ENCODE measurements at regions not wholly inside any gene's neighbourhood (a gene's known extent, or its start where the extent isn't known, plus 50 kb on each side); places are given as distances from the start of the nearest gene placed in this dataset.

DNA sequence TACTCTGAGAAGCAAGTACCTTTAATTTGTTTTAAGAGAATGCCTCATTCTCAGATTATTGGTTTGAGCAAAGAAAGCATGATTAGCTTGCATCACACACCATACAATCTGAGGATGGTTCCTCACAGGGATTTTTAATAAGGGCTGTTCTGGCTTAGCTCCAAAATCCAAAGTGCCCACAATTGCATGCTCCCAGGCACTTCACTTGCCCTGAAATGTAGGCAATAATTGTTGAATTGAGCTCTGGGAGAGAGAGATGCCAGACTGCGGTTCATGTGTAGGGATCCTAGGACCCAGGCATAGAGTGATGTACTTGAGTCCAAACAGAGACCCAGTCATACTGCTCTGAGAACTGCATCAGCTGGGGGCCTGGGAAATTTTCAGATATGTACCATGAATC lies 358.4 kb upstream of the CXorf51B start:
- DNase-seq (ENCODE audit: low read depth), result no peak
- no peak overlapping the region for H3K4me3 ChIP-seq (ENCODE audit: low read depth, low read length)
- TF ChIP-seq, protein P1, sequence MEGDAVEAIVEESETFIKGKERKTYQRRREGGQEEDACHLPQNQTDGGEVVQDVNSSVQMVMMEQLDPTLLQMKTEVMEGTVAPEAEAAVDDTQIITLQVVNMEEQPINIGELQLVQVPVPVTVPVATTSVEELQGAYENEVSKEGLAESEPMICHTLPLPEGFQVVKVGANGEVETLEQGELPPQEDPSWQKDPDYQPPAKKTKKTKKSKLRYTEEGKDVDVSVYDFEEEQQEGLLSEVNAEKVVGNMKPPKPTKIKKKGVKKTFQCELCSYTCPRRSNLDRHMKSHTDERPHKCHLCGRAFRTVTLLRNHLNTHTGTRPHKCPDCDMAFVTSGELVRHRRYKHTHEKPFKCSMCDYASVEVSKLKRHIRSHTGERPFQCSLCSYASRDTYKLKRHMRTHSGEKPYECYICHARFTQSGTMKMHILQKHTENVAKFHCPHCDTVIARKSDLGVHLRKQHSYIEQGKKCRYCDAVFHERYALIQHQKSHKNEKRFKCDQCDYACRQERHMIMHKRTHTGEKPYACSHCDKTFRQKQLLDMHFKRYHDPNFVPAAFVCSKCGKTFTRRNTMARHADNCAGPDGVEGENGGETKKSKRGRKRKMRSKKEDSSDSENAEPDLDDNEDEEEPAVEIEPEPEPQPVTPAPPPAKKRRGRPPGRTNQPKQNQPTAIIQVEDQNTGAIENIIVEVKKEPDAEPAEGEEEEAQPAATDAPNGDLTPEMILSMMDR (IDR thresholded peaks at IDR 0.05; ENCODE audit: low read depth, low read length), result no peak
- TF ChIP-seq MYC (IDR thresholded peaks at IDR 0.05; ENCODE audit: low read depth, low read length), result no peak
- no peak for TF ChIP-seq POLR2A (IDR thresholded peaks at IDR 0.05; ENCODE audit: extremely low read depth, insufficient read length)
- TF ChIP-seq, protein P2, sequence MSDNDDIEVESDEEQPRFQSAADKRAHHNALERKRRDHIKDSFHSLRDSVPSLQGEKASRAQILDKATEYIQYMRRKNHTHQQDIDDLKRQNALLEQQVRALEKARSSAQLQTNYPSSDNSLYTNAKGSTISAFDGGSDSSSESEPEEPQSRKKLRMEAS (IDR thresholded peaks at IDR 0.05; ENCODE audit: low read depth, low read length), result no peak

DNA sequence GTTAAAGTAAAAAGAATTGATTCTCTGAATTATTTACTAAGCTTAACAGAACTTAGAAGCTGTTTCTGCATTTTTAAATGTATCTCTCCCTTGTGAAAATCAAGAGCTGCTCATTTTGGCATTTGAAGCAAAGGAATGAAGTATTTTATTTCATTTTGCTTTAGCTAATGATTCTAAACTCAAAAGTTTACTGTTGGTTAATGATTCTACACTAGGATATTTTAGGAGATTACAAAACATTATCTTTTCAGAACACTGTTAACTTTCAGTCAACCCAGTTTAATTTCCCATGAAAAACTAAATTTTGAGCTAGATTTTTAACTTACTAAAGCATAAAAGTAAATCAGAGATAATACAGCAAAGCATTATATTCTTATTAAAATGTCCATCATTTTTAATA lies 355.2 kb upstream of the CXorf51B start:
- DNase-seq (ENCODE audit: low read depth), result no peak

DNA sequence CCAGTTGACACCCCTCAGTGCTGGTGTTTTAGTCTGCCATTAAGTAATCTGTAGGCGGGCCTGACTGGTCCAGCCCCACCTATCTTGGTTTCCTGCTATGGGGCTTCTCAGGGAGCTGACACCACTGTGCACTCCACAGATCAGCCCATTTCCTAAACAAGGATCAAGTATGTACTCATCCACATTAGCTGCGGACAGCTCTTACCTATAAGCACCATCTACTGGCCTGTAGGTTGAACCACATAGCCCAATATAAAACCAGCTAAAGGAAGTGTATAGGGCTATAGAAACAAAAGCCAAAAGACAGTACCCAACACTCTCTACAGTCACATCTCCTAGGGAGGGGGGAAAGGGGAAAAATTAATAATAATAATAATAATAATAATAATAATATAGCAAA lies 353.5 kb upstream of the CXorf51B start:
- DNase-seq (ENCODE audit: low read depth), result no peak
- H3K4me3 ChIP-seq (ENCODE audit: low read depth, low read length), result no peak overlapping the region
- TF ChIP-seq MYC (IDR thresholded peaks at IDR 0.05; ENCODE audit: low read depth, low read length), result no peak
- TF ChIP-seq, protein P2 (IDR thresholded peaks at IDR 0.05; ENCODE audit: low read depth, low read length), result no peak
- TF ChIP-seq POLR2A (IDR thresholded peaks at IDR 0.05; ENCODE audit: extremely low read depth, insufficient read length), result no peak
- TF ChIP-seq, protein P1 (IDR thresholded peaks at IDR 0.05; ENCODE audit: low read depth, low read length), result no peak

More for the DNA sequence above, 355.2 kb upstream of the CXorf51B start:
- TF ChIP-seq, protein P1 (IDR thresholded peaks at IDR 0.05; ENCODE audit: low read depth, low read length), result no peak
- TF ChIP-seq MYC (IDR thresholded peaks at IDR 0.05; ENCODE audit: low read depth, low read length), result no peak
- TF ChIP-seq POLR2A (IDR thresholded peaks at IDR 0.05; ENCODE audit: extremely low read depth, insufficient read length), result no peak
- TF ChIP-seq, protein P2 (IDR thresholded peaks at IDR 0.05; ENCODE audit: low read depth, low read length), result no peak
- no peak overlapping the region for H3K4me3 ChIP-seq (ENCODE audit: low read depth, low read length)

DNA sequence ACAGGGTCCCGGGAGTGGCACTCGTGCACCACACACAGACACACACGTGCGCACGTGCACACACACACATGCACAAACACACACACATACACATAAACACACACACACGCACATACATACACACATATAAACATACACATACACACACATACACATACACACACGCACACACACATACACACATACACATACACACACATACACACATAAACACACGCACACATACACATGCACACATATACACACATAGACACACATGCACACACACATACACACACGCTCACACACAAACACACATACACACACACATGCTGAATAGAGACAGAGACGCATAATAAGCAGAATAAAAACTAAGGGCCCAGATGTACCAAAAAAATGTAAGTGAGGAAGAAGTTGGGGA lies 332.2 kb upstream of the CXorf51B start:
- TF ChIP-seq, protein P2 (IDR thresholded peaks at IDR 0.05; ENCODE audit: low read depth, low read length), result no peak
- TF ChIP-seq, protein P1 (IDR thresholded peaks at IDR 0.05; ENCODE audit: low read depth, low read length), result no peak
- TF ChIP-seq POLR2A (IDR thresholded peaks at IDR 0.05; ENCODE audit: extremely low read depth, insufficient read length) (no peak), MYC (IDR thresholded peaks at IDR 0.05; ENCODE audit: low read depth, low read length) (no peak)
- no peak for DNase-seq (ENCODE audit: low read depth)
- H3K4me3 ChIP-seq (ENCODE audit: low read depth, low read length), result no peak overlapping the region

DNA sequence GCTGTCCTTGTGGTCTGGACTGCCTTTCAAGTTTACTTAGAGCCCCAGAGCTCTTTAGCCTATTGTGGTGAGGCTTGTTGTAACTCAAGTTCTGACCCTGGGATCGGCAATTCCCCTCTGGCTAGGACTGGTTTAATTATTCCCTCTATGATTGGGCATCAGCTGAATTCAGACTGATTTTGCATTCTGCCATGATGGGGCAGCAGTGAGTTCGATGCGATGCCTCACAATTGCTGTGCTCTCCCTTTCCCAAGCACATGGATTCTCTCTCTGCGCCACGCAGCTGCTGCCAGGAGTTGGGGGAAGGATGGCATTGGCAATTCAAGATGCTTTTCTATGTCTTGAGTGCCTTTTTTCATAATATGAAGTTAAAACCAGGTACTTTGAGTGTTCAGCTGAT lies 327.8 kb upstream of the CXorf51B start:
- H3K4me3 ChIP-seq (ENCODE audit: low read depth, low read length), result no peak overlapping the region
- DNase-seq (ENCODE audit: low read depth), result no peak
- TF ChIP-seq MYC (IDR thresholded peaks at IDR 0.05; ENCODE audit: low read depth, low read length), result no peak
- no peak for TF ChIP-seq POLR2A (IDR thresholded peaks at IDR 0.05; ENCODE audit: extremely low read depth, insufficient read length)
- TF ChIP-seq, protein P2 (IDR thresholded peaks at IDR 0.05; ENCODE audit: low read depth, low read length), result no peak
- TF ChIP-seq, protein P1 (IDR thresholded peaks at IDR 0.05; ENCODE audit: low read depth, low read length), result no peak
